RWPE1 (cell line): ENCODE measurements at regions not wholly inside any gene's neighbourhood (a gene's known extent, or its start where the extent isn't known, plus 50 kb on each side); places are given as distances from the start of the nearest gene placed in this dataset.

Experiments used
- CTCF ChIA-PET: fragments of 350-600 bp; sonication (Branson Sonifier 250); formaldehyde crosslinking; extraction: SDS; loops from one replicate; lab custom pipeline; 2021; lab: Yijun Ruan, JAX
- POLR2A ChIA-PET: fragments of 400-600 bp; formaldehyde crosslinking; extraction: SDS; loops from one replicate; lab custom pipeline; 2020; ENCODE audit warnings: antibody characterized with exemption; ENCODE audit not compliant: low non-redundant PET; lab: Yijun Ruan, JAX
- DNase-seq: peaks from one replicate; pipeline ENCODE4 v3.0.0; 2012; ENCODE audit warnings: low spot score
- H3K27ac ChIP-seq: fragments of 450-650 bp; 2 replicates; pipeline ENCODE4 v1.5.1; 2017
- TF ChIP-seq, protein P1 (sequence below): fragments of 450-650 bp; conservative IDR thresholded peaks from 2 replicates; pipeline ENCODE4 v1.5.1; 2017; ENCODE audit warnings: low read depth, mild to moderate bottlenecking

DNA sequence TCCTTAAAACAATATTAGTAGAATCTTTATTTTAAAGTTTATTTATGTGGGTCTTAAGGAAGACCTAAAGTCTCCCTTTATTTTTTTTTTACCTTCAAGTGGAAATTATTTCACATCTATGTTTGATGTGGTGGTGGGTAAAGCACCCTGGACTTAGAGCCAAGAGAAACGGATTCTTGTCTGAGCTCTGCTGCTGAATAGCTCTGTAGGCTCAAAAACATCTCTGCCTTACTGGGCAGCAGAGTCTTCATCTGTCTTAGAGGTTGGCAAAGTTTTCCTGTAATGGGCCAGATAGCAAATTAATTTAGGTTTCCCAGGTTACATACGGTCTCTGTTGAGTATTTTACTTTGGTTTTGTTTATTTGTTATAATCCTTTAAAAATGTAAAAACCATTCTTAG is 136.5 kb downstream of the CEP135 start:
- no peak for DNase-seq
- ChIA-PET CTCF (no interaction called here), POLR2A (no interaction called here)
- H3K27ac ChIP-seq = no peak overlapping the region
- TF ChIP-seq, protein P1, sequence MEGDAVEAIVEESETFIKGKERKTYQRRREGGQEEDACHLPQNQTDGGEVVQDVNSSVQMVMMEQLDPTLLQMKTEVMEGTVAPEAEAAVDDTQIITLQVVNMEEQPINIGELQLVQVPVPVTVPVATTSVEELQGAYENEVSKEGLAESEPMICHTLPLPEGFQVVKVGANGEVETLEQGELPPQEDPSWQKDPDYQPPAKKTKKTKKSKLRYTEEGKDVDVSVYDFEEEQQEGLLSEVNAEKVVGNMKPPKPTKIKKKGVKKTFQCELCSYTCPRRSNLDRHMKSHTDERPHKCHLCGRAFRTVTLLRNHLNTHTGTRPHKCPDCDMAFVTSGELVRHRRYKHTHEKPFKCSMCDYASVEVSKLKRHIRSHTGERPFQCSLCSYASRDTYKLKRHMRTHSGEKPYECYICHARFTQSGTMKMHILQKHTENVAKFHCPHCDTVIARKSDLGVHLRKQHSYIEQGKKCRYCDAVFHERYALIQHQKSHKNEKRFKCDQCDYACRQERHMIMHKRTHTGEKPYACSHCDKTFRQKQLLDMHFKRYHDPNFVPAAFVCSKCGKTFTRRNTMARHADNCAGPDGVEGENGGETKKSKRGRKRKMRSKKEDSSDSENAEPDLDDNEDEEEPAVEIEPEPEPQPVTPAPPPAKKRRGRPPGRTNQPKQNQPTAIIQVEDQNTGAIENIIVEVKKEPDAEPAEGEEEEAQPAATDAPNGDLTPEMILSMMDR = no peak

DNA sequence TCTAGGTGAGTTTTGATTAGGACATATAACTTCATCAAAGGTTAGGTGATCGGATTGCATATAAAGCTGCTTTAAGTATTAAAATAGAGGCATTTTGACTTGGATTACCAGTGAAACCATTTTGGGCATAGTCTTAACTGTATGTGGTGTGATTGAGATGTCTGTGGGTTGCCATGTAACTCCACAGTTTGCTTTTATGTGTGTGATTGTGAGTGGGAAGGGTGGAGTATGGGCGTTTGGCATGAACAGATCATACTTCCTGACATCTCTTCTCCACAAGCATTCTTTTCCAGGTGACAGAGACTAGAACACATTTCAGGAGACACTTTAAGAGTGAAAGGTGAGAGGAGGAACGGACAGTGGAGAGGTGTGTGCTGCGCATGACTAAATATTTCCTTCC is 136.1 kb downstream of the CEP135 start:
- TF ChIP-seq, protein P1 = no peak
- ChIA-PET CTCF (no interaction called here), POLR2A (no interaction called here)
- H3K27ac ChIP-seq = no peak overlapping the region
- DNase-seq = no peak
